ENCODE measurements at regions not wholly inside any gene's neighbourhood (a gene's known extent, or its start where the extent isn't known, plus 50 kb on each side); places are given as distances from the start of the nearest gene placed in this dataset.

GRCh38 chr6:8758412-8758811, 323.1 kb upstream of the SLC35B3 start:
- H3K4me3 ChIP-seq (ENCODE audit: low read depth, low read length), result no peak overlapping the region
- TF ChIP-seq, protein P1, sequence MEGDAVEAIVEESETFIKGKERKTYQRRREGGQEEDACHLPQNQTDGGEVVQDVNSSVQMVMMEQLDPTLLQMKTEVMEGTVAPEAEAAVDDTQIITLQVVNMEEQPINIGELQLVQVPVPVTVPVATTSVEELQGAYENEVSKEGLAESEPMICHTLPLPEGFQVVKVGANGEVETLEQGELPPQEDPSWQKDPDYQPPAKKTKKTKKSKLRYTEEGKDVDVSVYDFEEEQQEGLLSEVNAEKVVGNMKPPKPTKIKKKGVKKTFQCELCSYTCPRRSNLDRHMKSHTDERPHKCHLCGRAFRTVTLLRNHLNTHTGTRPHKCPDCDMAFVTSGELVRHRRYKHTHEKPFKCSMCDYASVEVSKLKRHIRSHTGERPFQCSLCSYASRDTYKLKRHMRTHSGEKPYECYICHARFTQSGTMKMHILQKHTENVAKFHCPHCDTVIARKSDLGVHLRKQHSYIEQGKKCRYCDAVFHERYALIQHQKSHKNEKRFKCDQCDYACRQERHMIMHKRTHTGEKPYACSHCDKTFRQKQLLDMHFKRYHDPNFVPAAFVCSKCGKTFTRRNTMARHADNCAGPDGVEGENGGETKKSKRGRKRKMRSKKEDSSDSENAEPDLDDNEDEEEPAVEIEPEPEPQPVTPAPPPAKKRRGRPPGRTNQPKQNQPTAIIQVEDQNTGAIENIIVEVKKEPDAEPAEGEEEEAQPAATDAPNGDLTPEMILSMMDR (IDR thresholded peaks at IDR 0.05; ENCODE audit: low read depth, low read length), result no peak

DNA sequence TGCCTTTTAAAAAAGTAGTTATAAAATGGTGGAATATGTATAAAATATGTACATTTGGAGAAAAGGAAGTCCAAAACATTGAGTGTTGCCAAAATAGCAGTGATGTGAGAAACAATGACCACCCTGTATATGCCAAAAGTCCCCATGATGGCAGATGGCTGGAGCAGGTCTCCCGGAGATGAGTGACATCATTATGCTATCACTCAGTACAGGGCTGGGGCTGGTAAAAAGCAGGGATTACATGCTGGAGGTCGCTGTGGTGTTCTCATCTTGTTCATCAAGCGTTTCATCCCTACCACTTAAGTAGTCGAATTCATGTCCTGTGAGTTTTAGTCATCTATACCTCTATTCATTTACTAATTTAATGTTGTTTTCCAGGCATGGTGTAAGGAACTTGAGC, 315.3 kb upstream of the SLC35B3 start:
- no peak overlapping the region for H3K4me3 ChIP-seq (ENCODE audit: low read depth, low read length)
- TF ChIP-seq, protein P1 (IDR thresholded peaks at IDR 0.05; ENCODE audit: low read depth, low read length), result no peak

GRCh38 chr6:8749465-8749864, 314.1 kb upstream of the SLC35B3 start:
- no peak overlapping the region for H3K4me3 ChIP-seq (ENCODE audit: low read depth, low read length)
- TF ChIP-seq, protein P1 (IDR thresholded peaks at IDR 0.05; ENCODE audit: low read depth, low read length), result no peak

DNA sequence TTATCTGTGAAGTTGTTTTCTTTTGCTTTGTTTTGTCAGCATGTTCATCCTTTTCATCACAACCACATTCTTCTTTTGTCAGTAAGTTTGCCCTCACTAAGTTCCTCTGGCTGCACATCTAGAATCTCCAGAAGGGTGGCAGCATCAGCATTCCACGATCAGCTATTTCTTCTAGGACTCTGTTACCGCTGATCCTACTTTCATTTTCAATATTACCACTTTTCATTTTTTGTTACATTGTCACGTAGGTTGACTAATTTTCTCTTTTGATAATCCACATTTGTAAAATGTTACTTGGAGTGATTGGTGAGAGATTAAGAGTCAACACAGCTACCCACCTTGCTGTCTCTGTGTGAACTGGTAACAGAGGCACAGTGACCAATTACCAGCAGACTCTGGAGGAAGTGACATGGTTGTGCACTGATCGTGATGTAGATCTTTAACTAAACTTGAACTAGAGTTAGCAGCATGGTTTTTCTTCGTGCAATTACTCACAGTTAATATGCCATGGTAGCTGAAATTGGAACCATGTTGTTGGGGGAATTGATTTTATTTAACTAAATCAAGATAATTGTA, 307.9 kb upstream of the SLC35B3 start:
- no peak overlapping the region for H3K4me3 ChIP-seq (ENCODE audit: low read depth, low read length)
- TF ChIP-seq, protein P1 (IDR thresholded peaks at IDR 0.05; ENCODE audit: low read depth, low read length), result no peak

DNA sequence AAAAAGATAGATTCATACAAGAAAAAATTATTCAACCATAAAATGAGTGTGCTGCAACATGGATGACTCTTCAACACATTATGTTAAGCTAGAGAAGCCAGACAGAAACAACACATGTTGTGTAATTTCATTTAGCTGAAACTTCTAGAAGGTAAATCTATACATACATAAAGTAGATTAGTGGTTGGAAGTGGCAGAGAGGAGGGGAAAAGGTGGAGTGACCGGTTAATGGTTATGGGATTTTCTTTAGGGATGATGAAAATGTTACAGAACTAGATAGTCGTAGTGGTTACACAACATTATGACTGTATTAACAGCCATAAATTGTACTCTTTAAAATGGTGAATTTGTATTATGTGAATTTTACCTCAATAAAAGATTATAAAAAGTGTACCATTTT, 304.1 kb upstream of the SLC35B3 start:
- TF ChIP-seq, protein P1 (IDR thresholded peaks at IDR 0.05; ENCODE audit: low read depth, low read length), result no peak
- no peak overlapping the region for H3K4me3 ChIP-seq (ENCODE audit: low read depth, low read length)

DNA sequence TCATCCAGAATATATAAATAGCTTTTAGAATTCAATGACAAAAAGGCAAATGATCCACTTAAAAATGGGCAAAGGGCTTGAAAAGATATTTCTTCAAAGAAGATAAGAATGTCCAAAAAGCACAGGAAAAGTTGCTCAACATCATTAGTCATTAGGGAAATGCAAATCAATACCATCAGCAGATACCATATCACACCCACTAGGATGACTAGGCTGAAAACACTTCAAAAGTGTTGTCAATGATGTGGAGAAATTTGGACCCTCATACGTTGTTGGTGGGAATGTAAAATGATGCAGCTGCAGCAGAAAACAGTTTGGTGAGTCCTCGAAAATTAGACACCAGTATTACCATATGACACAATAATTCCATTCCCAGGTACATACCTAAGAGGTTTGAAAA, 303.6 kb upstream of the SLC35B3 start:
- H3K4me3 ChIP-seq (ENCODE audit: low read depth, low read length), result no peak overlapping the region
- TF ChIP-seq, protein P1 (IDR thresholded peaks at IDR 0.05; ENCODE audit: low read depth, low read length), result no peak

GRCh38 chr6:8736156-8736895, 301.0 kb upstream of the SLC35B3 start:
- TF ChIP-seq, protein P1 (IDR thresholded peaks at IDR 0.05; ENCODE audit: low read depth, low read length), result no peak
- H3K4me3 ChIP-seq (ENCODE audit: low read depth, low read length), result no peak overlapping the region

Data from WI38 (cell line).